ENCODE measurements at regions not wholly inside any gene's neighbourhood (a gene's known extent, or its start where the extent isn't known, plus 50 kb on each side); places are given as distances from the start of the nearest gene placed in this dataset.

- TF ChIP-seq CTCF (IDR thresholded peaks at IDR 0.05; ENCODE audit: poor library complexity): no peak
- TF ChIP-seq EZH2phosphoT487 (IDR thresholded peaks at IDR 0.05; ENCODE audit: low read depth, severe bottlenecking, unreplicated experiment): no peak
These were observed 394.0 kb upstream of the CCDC196 start for GRCh38 chr14:66092206-66092605.

Data from hepatocyte (in vitro differentiated cells).